NT2/D1 (cell line): ENCODE measurements at regions not wholly inside any gene's neighbourhood (a gene's known extent, or its start where the extent isn't known, plus 50 kb on each side); places are given as distances from the start of the nearest gene placed in this dataset.

Experiments
- SUZ12 ChIP-seq: IDR thresholded peaks from 2 replicates; pipeline ENCODE4 v1.6.1; 2011; ENCODE audit not compliant: insufficient read length, insufficient read depth; ENCODE audit errors: extremely low read depth
- YY1 ChIP-seq: IDR thresholded peaks from 2 replicates; pipeline ENCODE4 v1.6.1; 2011; ENCODE audit not compliant: insufficient read length, insufficient read depth
- ZNF274 ChIP-seq: IDR thresholded peaks from 2 replicates; pipeline ENCODE4 v1.6.1; 2011; ENCODE audit warnings: mild to moderate bottlenecking, low read depth, low read length

- TF ChIP-seq YY1: no peak
- TF ChIP-seq ZNF274: no peak
- no peak for TF ChIP-seq SUZ12
Observed at GRCh38 chr2:220370764-220371163, 743.3 kb downstream of the SLC4A3 start.
